Astrocyte (in vitro differentiated cells and primary cell): ENCODE measurements at regions not wholly inside any gene's neighbourhood (a gene's known extent, or its start where the extent isn't known, plus 50 kb on each side); places are given as distances from the start of the nearest gene placed in this dataset.

Experiments
- CTCF ChIP-seq: IDR thresholded peaks from 2 replicates; pipeline ENCODE4 v1.5.1; 2011; ENCODE audit warnings: low read depth, mild to moderate bottlenecking, inconsistent platforms, low read length, moderate library complexity; ENCODE audit not compliant: insufficient read depth
- EZH2 ChIP-seq: IDR thresholded peaks from 2 replicates; pipeline ENCODE4 v1.6.1; 2012; ENCODE audit warnings: mild to moderate bottlenecking, low read length, inconsistent platforms; ENCODE audit not compliant: insufficient read depth

GRCh38 chr14:40354754-40355153 is 922.5 kb upstream of the FBXO33 start:
- TF ChIP-seq EZH2 (no peak), CTCF (no peak)
